HEK293 (cell line): ENCODE measurements at regions not wholly inside any gene's neighbourhood (a gene's known extent, or its start where the extent isn't known, plus 50 kb on each side); places are given as distances from the start of the nearest gene placed in this dataset.

Experiments
- CTCF ChIP-seq: fragments of 450-650 bp; formaldehyde crosslinking; IDR thresholded peaks from 2 replicates; pipeline ENCODE4 v1.5.1; 2016; ENCODE audit warnings: missing biosample characterization, missing genetic modification characterization
- PBX3 ChIP-seq: sonication (generic); formaldehyde crosslinking; IDR thresholded peaks from 2 replicates; pipeline ENCODE4 v1.8.1; 2022; ENCODE audit warnings: mild to moderate bottlenecking, moderate library complexity, missing genetic modification reagents
- ZNF121 ChIP-seq: fragments of 450-650 bp; formaldehyde crosslinking; IDR thresholded peaks from 2 replicates; pipeline ENCODE4 v1.5.1; 2016; ENCODE audit warnings: missing biosample characterization, missing genetic modification characterization
- ZNF488 ChIP-seq: fragments of 450-650 bp; formaldehyde crosslinking; IDR thresholded peaks from 2 replicates; pipeline ENCODE4 v1.5.1; 2016; ENCODE audit warnings: missing biosample characterization, missing genetic modification characterization
- ZNF677 ChIP-seq: fragments of 450-650 bp; IDR thresholded peaks from 2 replicates; pipeline ENCODE4 v1.5.0; 2018; ENCODE audit warnings: missing biosample characterization, mild to moderate bottlenecking, missing genetic modification characterization, moderate library complexity
- ZNF768 ChIP-seq: fragments of 450-650 bp; formaldehyde crosslinking; IDR thresholded peaks from 2 replicates; pipeline ENCODE4 v1.5.1; 2018; ENCODE audit warnings: missing biosample characterization, mild to moderate bottlenecking, missing genetic modification characterization

DNA sequence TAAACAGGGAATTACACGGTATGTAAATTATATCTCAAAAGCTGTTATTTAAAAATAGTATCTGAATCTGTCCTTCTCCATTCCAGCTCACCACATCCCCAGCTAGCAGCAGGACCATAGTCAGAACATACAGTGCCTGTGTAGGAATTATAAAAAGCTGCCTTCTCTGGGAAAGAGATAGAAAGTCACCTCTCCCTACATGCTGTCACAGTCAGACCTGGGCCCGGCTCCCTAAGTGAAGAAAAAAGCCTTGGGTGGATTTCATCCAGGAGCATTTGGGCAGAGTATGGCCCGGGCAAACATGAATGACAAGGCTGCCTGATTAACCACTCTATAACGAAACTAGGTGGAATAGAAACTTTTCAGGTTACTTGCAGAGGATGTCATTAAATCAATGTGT, 144.1 kb downstream of the CNTN3 start:
- TF ChIP-seq ZNF488 (tag by site-specific recombination), result no peak
- TF ChIP-seq ZNF768 (tag by site-specific recombination), result no peak
- no peak for TF ChIP-seq ZNF677 (tag by site-specific recombination)
- TF ChIP-seq PBX3 (CRISPR knock-in tag), result no peak
- no peak for TF ChIP-seq ZNF121
- TF ChIP-seq CTCF (tag by site-specific recombination), result no peak
